Uterus (tissue), 3 donors: ENCODE measurements at regions not wholly inside any gene's neighbourhood (a gene's known extent, or its start where the extent isn't known, plus 50 kb on each side); places are given as distances from the start of the nearest gene placed in this dataset.

Experiments used
- DNase-seq, 2 donors: peaks; one replicate each; pipeline ENCODE4 v3.0.0-alpha.2; 2019 to 2020
- H3K27ac ChIP-seq, 2 donors: fragments of 200-600 bp; sonication (generic); 1 replicate in 1 of 2; 2 replicates in 1 of 2; pipeline ENCODE4 v1.5.1; 2016 to 2018
- H3K27me3 ChIP-seq, 2 donors: fragments of 200-600 bp; sonication (generic); one replicate each; pipeline ENCODE4 v1.5.1; 2018 to 2019; ENCODE audit warnings: control low read depth in 1 of 2
- H3K36me3 ChIP-seq, 2 donors: fragments of 200-600 bp; sonication (generic); one replicate each; pipeline ENCODE4 v1.5.1; 2019; ENCODE audit warnings: control low read depth in 1 of 2
- H3K4me1 ChIP-seq, 2 donors: fragments of 200-600 bp; sonication (generic); one replicate each; pipeline ENCODE4 v1.5.1; 2018 to 2019; ENCODE audit warnings: control low read depth in 1 of 2
- H3K4me3 ChIP-seq, 2 donors: fragments of 200-600 bp; sonication (generic); 1 replicate in 1 of 2; 2 replicates in 1 of 2; pipeline ENCODE4 v1.5.1; 2018 to 2019; ENCODE audit warnings: mild to moderate bottlenecking in 1 of 2
- H3K9me3 ChIP-seq, 2 donors: fragments of 200-600 bp; sonication (generic); one replicate each; pipeline ENCODE4 v1.5.1; 2019; ENCODE audit warnings: control low read depth in 1 of 2
- CTCF ChIP-seq, 4 experiments: fragments of 200-600 bp in 2 of 4; fragments of 450-650 bp in 2 of 4; sonication (generic) in 2 of 4; IDR thresholded peaks; one replicate each; pipeline ENCODE4 v1.5.1; 2016 to 2019; ENCODE audit warnings: antibody characterized with exemption in 4 of 4, mild to moderate bottlenecking in 2 of 4, moderate library complexity in 1 of 4
- POLR2A ChIP-seq, 2 donors: fragments of 450-650 bp; IDR thresholded peaks; one replicate each; pipeline ENCODE4 v1.6.1; 2016; ENCODE audit warnings: antibody characterized with exemption in 2 of 2, mild to moderate bottlenecking in 1 of 2, moderate library complexity in 1 of 2
- intact Hi-C: fragments of 100-400 bp; cut with DNase I; formaldehyde crosslinking; loops from one replicate; pipeline ENCODE4 v1.15.1; 2023; ENCODE audit warnings: low total_unique reads
- donor health status: DM: yes; HTN: yes; CAD: no.

- Histone ChIP-seq H3K4me3 (no peak overlapping the region), H3K27ac (no peak overlapping the region), H3K27me3 (no peaks in the 10 kb centered on the region), H3K36me3 (no peaks in the 10 kb centered on the region), H3K4me1 (no peaks in the 10 kb centered on the region), H3K9me3 (no peaks in the 10 kb centered on the region)
- no peak for DNase-seq
- intact Hi-C loops, result no loop called here
- TF ChIP-seq CTCF (IDR thresholded peaks at IDR 0.05) (no peak), POLR2A (IDR thresholded peaks at IDR 0.05) (no peak)
Measured at GRCh38 chr1:68322096-68322495, 89.8 kb upstream of the WLS start.

- Histone ChIP-seq H3K36me3 (no peaks in the 10 kb centered on the region), H3K4me1 (no peaks in the 10 kb centered on the region), H3K9me3 (no peaks in the 10 kb centered on the region), H3K27ac (no peak overlapping the region), H3K4me3 (no peak overlapping the region), H3K27me3 (no peaks in the 10 kb centered on the region)
- TF ChIP-seq POLR2A (IDR thresholded peaks at IDR 0.05) (no peak), CTCF (IDR thresholded peaks at IDR 0.05) (peak; percentile 50 to 75 (median 54))
- intact Hi-C loops, result no loop called here
- DNase-seq, result peak; percentile 47 to 55
Measured at GRCh38 chr1:68321084-68321685, 88.9 kb upstream of the WLS start.

GRCh38 chr1:68320349-68320748, 88.0 kb upstream of the WLS start:
- H3K36me3 ChIP-seq, result no peaks in the 10 kb centered on the region
- DNase-seq, result no peak
- H3K4me1 ChIP-seq, result no peaks in the 10 kb centered on the region
- no peak overlapping the region for H3K4me3 ChIP-seq
- H3K9me3 ChIP-seq, result no peaks in the 10 kb centered on the region
- intact Hi-C loops, result no loop called here
- TF ChIP-seq POLR2A (IDR thresholded peaks at IDR 0.05) (no peak), CTCF (IDR thresholded peaks at IDR 0.05) (no peak)
- H3K27ac ChIP-seq, result no peak overlapping the region
- no peaks in the 10 kb centered on the region for H3K27me3 ChIP-seq

- Histone ChIP-seq H3K9me3 (no peaks in the 10 kb centered on the region), H3K36me3 (no peaks in the 10 kb centered on the region), H3K27me3 (no peaks in the 10 kb centered on the region), H3K4me3 (no peak overlapping the region), H3K4me1 (no peaks in the 10 kb centered on the region), H3K27ac (no peak overlapping the region)
- no peak for DNase-seq
- intact Hi-C loops, result no loop called here
- TF ChIP-seq POLR2A (IDR thresholded peaks at IDR 0.05), result no peak
- no peak for TF ChIP-seq CTCF (IDR thresholded peaks at IDR 0.05)
Measured at GRCh38 chr1:68319907-68320306, 87.6 kb upstream of the WLS start.

- H3K27me3 ChIP-seq, result no peaks in the 10 kb centered on the region
- intact Hi-C loops, result no loop called here
- no peaks in the 10 kb centered on the region for H3K9me3 ChIP-seq
- H3K27ac ChIP-seq, result no peak overlapping the region
- TF ChIP-seq POLR2A (IDR thresholded peaks at IDR 0.05) (no peak), CTCF (IDR thresholded peaks at IDR 0.05) (no peak)
- DNase-seq, result no peak
- H3K4me3 ChIP-seq, result no peak overlapping the region
- no peaks in the 10 kb centered on the region for H3K4me1 ChIP-seq
- H3K36me3 ChIP-seq, result no peaks in the 10 kb centered on the region
Measured at GRCh38 chr1:68317543-68317942, 85.2 kb upstream of the WLS start.
